Caki2 (cell line): ENCODE measurements at regions not wholly inside any gene's neighbourhood (a gene's known extent, or its start where the extent isn't known, plus 50 kb on each side); places are given as distances from the start of the nearest gene placed in this dataset.
"Not testable (repeated sequence)": the region's sequence is repeated elsewhere in the genome, so short reads cannot be mapped to it uniquely, and the experiment has no call there.

Experiments
- DNase-seq: peaks from one replicate; pipeline ENCODE4 v3.0.0-alpha.2; 2015; ENCODE audit warnings: low read depth
- in situ Hi-C: cut with HindIII; loops from 2 replicates; pipeline ENCODE4 v1.10.0; 2016; ENCODE audit warnings: low sequenced_read_pairs, low pct_unique_long_range_greater_than_20kb, mixed read lengths

DNA sequence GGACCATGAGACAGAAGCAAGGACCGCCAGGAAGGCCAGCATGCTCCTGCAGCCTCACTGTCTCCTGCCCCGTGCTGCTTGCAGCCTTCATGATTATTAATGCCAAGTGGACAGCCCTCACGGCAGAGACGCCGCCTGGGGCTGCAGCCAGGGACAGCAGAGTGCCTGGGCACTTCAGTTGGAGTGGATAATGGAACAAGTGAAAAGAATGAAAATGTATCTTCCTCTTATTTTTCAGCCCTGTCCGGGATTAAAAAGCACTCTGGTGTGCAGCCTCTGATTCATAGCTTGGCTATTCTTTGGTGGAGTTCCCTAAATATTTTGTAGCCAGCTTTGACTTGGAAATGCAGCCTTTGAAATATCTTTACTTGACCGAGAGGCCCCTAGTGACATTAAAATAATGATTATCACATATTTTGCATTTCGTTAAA lies 1404.2 kb downstream of the BRD1 start:
- no peak for DNase-seq
- in situ Hi-C loops = no loop called here

DNA sequence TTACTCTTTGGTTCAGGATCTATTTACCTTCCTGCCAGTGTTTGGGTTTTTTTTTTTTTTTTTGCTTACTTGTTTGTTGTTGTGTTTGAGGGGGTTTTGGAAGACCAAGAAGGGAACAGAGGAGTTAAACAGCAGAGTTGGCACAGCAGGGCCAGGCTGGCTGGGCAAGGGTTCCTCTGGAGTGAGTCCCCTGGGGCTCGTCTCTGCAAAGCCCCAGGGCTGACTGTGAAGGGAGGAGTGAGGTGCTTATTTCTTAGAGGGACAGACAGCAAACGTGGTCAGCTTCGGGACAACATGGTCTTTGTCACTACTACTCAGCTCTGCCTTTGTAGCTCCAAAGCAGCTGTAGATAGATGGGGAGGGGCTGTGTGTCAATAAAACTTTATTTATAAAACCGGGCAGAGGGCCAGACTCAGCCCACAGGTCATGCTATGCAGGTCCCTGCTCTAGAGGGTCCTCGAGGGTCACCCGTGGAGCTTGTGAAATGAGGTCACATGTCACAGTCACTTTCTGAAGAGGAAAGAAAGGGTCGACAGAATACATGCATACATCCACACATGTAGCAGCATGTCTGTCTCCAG lies 1404.7 kb downstream of the BRD1 start:
- in situ Hi-C loops = no loop called here
- DNase-seq = no peak

DNA sequence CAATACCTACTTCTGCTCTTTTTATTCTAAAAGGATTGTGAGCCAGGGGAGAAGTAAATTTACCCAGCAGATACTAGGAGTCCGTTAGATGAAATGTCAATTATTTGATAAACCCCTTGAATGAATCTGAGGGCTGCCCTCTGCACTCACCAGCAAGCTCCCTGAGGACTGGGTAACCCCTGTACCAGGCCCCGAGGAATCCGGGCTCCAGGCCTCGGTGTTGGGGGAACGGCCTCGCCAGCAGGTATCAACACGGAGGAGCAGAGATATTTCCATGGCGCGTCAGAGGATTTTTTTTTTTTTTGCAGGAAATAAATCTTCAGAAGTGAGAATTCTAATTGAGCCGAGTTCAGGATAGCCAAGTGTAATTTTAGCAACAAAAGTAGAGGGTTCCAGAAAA lies 1408.8 kb downstream of the BRD1 start:
- no peak for DNase-seq
- in situ Hi-C loops = no loop called here

DNA sequence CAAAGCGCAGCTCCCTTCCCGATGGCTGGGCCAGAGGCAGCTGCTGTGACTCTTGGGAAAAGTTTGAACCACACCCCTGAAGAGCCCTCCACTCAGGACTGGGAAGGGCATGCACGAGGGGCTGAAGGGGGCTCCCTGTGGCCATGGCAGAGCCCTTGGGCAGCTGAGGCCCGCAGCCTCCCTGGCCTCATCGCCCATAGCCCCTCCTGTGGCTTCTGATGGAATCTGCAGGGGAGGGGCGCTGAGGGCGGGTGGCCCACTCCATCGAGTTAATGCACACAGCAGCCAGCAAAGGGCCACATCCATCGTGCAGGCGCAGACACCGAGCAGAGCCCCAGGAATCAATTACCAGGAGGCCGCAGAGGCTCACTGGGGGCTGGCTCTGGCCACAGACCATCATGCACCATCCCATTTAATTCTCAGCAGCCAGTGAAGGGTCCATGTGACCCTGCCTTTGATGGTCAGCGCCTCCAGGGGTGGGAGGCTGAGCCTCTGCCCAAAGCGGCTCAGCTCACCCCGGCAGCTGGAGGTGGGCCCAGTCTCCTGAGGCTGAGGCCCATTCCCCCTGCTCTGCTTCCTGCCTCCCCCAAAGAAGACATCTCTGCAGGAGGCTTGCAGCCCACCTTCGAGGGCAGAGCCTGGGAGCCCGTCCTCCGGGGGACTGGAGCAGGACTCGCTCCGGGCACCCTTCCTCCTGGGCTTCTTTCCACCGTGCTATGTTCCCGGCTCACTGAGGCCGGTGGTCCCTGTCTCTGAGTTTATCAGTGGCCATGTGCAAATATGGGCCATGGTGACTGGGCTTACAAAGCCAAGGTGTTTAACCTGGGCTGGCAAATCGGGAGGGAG lies 1410.2 kb downstream of the BRD1 start:
- in situ Hi-C loops = no loop called here
- no peak for DNase-seq

DNA sequence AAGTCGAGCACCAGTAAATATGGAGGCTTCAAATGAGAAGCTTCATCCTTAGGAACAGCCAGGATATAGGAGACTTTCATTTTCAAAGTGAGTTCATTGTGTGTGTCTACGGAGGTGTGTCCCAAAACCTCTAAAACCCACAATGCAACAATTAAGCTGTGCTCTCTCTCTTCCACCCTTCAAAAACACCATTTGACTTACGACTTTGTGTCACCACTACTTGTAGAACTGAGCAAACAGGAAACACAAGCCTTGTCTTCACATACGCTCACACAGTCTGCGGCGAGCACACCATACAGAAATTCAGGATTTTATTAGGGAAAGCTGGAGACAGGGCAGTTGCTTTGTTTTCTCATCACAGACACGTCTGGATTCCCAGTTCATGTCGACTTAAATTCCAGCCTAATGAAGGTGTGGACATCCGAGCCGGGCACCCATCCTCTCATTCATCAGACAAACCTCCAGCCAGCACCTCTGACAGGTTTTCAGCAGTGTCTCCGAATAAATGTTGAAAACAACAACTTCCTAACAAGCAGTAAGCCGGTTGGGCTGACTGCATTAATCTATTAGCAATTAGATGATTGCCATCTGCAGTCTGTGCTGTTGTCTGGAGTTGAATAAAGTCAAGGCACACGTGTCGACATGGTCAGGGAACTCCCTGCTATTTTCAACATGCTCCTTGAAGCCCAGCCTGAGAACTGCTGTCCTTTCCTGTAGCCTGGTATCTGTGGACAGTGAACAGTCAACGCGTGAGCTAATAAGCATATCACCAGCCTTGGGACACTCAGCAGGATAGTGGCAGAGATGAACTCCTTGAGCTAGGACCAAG lies 1411.1 kb downstream of the BRD1 start:
- in situ Hi-C loops = no loop called here

DNA sequence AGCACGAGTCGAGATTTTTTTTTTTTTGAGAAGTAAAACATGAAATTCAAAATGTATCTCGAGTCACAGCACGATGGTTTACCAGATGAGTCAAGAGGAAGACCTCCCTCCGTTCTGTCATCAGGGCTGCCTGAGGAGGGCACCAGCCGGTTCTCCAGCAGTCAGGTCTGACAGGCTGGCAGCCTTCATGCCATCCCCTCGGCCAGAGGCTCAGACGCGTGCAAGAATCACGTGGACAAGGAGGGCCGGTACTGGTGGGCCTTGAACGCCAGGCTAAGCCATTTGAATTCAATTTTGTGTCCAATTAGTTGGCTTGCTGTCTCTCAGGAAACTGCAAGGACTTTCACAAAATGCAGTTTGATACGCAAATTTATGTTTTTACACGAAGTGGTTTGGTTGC lies 1412.2 kb downstream of the BRD1 start:
- in situ Hi-C loops = no loop called here
- DNase-seq = no peak

More for the DNA sequence above, 1411.1 kb downstream of the BRD1 start:
- DNase-seq = no peak

DNA sequence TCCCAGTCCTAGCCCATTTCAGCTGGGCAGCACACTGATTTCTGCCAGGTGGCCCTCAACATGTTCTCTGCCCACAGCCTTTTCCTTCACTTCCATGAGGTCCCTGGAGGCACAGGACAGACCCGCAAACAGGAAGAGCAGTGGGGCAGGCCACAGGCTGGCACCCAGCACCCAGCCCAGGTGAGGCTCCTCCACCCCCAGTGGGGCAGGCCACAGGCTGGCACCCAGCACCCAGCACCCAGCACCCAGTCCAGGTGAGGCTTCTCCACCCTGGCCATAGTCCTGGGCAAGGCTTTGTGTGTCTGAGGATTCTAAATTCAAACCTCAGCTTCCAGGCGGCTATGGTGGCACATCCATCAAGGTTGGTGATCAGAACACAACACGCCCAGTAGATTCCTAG lies 1413.0 kb downstream of the BRD1 start:
- in situ Hi-C loops = no loop called here
- DNase-seq = no peak

DNA sequence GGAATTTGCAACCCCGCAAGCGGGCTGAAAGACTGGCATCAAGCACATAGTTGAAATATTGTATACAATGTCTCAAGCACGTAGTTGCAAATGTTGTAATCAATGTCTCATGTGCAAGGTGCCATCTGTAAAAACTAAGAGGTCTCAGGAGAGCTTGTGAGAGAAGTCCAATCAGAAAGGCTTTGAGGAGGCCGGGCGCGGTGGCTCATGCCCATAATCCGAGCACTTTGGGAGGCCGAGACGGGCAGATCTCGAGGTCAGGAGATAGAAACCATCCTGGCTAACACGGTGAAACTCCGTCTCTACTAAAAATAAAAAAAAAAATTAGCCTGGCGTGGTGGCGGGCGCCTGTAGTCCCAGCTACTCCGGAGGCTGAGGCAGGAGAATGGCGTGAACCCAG lies 1414.7 kb downstream of the BRD1 start:
- DNase-seq, in situ Hi-C loops: not testable (repeated sequence)

DNA sequence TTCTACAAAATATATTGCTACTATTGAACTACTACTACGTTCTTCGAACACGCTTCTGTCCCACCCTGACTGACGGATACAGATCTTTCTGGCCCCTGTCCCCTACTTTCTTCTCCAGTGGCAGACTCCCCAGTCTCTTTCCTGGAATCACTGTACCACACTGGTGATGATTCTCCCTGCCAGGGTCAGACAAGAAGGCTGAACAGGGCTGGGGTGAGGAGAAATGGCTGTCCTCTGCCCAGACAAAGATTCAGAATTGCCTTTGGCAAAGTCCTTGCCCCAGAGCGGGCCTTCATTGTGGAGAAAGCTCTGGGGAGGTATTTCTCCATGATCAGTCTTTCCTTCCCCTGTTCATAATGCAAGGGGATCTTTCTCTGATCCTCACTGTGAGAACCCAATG lies 1417.1 kb downstream of the BRD1 start:
- in situ Hi-C loops = no loop called here
- DNase-seq = no peak

DNA sequence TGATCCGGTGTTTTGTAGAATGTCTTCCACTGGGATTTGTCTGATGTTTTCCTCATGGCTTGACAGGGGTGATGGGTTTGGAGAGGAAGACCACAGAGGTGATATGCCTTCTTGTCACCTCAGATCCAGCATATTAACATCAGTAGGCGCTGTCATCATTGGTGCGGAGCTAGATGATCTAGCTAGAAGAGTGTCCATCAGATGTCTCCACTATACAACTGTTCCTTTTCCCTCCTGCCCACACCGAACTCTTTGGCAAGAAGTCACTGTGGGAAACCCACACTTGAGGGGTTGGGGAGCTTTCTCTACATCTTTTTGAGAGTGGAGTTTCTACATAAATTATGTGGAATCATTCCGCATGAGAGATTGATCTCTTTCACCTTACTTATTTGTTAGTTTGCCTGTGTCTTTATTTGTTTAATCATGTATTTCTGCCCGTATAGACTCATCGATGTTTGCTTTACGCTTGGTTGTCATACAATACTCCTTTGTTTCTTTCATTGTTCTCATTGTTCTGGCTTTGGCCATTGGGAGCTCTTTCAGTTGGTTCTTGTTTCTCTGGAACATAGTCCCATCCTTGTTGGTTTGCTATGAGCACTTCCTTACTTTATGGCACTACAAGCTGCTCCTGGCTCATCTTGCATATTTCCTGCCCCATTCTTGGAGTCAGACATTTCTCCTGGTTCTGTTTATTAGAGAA lies 1420.3 kb downstream of the BRD1 start:
- in situ Hi-C loops = no loop called here
- DNase-seq = no peak

DNA sequence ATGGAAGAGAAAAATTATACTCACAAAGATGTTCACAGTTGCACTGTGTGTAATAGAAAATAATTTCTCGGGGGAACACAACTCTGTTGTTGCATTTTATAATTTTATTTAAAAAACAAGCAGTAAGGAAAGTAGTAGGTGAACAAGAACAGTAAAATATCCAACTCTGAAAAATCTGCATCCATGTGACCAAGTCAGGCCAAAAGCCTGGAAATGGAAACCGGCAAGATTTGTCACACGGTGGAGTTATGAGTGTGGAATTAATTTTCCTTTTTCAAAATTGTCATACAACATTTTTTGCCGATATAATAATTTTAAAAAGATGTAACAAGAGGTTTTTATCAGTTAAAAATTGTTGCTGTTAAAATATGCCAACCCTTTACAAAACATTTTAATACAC lies 1421.5 kb downstream of the BRD1 start:
- in situ Hi-C loops = no loop called here
- DNase-seq = no peak

DNA sequence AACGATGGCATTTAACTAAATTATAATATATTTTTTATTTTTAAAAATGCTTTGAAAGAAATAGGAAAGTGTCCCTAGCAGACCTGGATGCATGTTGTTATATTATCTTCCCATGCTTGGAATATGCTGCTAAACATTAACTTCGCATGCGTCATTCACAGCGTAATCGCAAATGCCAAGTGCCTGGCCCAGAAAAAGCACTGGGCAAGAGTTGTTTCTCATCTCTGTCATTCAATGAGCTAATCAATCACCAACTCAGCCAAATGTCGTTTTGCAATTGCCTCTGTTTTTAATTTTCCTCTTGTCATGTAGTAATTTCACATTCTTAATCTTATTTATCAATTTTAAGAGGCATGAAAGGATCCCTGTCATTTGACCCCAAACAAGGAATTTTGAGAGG lies 1421.9 kb downstream of the BRD1 start:
- DNase-seq = peak; percentile 61
- in situ Hi-C loops = no loop called here

DNA sequence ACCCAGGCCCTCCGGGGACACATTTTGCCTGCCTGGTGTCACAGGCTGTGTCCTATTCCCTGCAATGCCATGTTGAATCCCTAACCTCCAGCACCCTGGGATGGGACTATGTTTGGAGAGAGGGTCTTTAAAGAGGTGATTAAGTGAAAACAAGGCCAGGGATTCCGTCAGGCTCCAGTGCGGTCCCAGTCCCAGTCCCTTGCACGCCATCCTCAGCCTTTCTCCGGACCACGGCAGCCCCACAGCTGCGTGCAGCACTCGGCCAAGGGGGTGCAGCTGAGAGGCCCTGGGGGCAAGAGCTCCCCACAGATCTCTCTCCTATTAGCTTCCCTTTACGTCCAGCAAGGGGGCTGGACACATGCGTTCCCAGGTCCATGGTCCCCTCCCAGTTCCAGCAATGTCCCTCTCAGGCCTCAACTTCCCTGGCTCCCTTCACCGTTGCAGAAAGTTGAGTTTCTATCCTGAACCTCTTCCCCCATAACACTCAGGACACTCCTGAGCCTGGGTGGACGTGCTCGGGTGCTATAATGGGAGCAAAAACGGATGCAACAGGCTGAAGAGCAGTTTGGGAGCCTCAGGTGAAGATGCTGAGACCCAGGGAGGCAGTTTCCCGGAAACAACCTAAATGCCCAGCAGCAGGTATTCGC lies 1422.7 kb downstream of the BRD1 start:
- in situ Hi-C loops = no loop called here
- no peak for DNase-seq

DNA sequence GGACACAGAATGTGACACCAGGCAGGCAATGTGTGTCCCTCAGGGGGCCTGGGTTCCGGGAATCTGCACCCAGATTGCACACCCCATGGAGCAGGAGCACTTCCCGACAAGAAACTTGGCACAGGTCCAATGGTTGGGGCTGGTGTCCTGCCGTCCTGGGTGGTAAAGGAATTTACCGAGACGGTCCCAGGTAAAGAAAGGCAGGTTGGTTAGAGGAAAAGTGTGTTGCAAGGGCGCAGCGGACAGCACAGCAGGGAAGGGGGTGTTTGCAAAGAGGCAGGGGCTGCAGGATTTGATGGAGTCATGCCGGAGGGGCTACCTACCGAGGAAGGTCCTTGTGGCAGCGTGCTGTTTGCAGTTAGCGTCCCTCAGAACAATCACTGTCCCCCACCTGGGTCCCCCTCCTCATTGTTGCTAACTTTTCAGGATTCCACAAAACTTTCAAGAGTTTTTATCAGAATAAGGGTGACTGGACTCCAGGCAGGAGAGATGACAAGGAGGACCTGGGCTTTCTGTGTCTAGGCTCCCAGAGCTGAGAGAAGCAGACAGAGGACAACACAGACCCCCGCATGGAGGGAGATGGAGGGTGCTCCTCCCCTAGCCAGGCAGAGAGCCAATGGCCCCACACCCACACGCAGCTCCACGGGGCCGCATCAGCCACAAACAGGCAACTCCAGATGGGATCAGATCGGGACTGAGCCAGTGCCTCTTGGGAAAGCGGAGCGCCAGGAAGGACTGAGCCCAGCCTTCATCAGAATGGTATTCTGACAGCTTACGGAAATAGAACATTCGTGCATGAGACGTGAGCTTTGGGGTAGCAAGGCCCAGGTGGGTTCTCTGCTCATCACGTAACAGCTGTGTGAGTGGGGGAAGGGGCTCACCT lies 1423.9 kb downstream of the BRD1 start:
- no peak for DNase-seq
- in situ Hi-C loops = no loop called here

DNA sequence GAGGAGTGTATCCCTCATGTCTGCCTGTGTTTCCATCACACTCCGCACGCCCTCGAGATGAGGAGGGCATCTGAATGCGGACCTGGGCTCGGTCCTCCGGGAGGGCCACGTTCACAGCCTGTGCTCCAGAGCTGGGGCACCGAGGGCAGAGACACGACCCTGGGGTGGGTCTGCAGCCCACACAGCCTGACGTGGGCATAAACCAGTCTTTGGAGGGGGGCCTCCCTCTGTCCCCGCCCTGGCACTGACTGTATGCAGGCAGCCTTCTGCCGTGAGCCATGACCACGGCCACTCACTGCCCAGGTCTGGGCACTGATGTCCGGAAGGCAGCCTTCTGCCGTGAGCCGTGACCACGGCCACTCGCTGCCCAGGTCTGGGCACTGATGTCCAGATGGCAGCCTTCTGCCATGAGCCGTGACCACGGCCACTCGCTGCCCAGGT lies 1425.1 kb downstream of the BRD1 start:
- DNase-seq = no peak
- in situ Hi-C loops = no loop called here

DNA sequence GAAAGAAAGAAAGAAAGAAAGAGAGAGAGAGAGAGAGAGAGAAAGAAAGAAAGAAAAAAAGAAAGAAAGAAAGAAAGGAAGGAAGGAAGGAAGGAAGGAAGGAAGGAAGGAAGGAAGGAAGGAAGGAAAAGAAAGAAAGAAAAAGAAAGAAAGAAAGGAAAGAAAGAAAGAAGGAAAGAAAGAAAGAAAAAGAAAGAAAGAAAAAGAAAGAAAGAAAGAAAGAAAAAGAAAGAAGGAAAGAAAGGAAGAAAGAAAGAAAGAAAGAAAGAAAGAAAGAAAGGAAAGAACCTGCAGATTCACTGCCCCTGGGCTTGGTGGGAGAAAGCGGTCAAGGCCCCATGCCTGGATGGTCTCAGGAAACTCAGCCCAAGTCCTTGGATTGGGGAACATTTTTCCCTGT lies 1426.2 kb downstream of the BRD1 start:
- DNase-seq, in situ Hi-C loops: not testable (repeated sequence)

DNA sequence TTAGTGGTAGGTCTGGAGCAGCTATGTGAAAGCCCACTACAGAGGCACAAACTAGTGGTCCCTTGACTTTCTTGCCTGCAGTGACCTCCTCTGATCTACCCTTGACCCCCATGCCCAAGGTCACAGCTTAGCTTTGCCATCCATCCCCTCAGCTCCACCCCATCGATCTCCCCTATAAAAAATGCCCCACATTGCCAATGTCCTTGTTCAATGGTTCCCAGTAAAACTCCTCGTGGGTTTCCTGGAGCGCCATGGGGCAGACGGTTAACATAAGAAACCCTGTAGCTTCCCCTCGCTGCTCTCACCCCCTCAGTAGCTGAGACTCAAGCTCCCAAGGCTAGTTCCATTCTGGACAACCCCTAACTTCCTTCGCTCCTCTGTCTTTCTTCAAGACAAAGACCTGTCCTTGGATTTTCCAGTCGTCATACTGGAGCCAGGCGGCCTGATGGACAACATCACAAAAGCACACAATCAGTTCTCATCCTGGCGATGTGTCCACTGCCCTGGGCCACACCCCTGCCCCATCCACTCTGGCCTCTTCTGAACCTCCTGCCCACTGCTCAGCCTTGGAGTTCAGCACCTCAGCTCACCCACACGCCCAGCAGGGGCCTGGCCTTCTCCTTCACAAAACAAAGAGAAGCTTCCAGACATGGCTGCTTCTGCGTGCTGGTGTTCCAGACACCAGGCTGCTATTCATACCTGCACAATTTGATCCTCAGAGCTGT lies 1429.3 kb downstream of the BRD1 start:
- DNase-seq = no peak
- in situ Hi-C loops = no loop called here
